Spleen (tissue), 7 donors: ENCODE measurements at regions not wholly inside any gene's neighbourhood (a gene's known extent, or its start where the extent isn't known, plus 50 kb on each side); places are given as distances from the start of the nearest gene placed in this dataset.

Source experiments
- POLR2AphosphoS5 ChIP-seq, 3 donors: sonication (generic); formaldehyde crosslinking; IDR thresholded peaks; one replicate each; pipeline ENCODE4 v1.5.1; 2017; ENCODE audit warnings: antibody characterized with exemption in 3 of 3
- TF ChIP-seq, protein P1 (sequence below), 11 experiments: fragments of 200-600 bp in 7 of 11; fragments of 450-650 bp in 4 of 11; sonication (generic) in 4 of 11; IDR thresholded peaks in 8 of 11; conservative IDR thresholded peaks in 3 of 11; 1 replicate in 7 of 11; 2 replicates in 4 of 11; pipeline versions ENCODE4 v1.4.0 to v1.8.0; 2016 to 2021; ENCODE audit warnings: antibody characterized with exemption in 11 of 11, inconsistent platforms in 4 of 11, mild to moderate bottlenecking in 1 of 11
- donor health status: DM: no; HTN: no; CAD: no; lungs with moderate emphysema.
- donor health status: DM: no; HTN: no; CAD: no.
- donor health status: DM: no; HTN: no; CAD: no.

DNA sequence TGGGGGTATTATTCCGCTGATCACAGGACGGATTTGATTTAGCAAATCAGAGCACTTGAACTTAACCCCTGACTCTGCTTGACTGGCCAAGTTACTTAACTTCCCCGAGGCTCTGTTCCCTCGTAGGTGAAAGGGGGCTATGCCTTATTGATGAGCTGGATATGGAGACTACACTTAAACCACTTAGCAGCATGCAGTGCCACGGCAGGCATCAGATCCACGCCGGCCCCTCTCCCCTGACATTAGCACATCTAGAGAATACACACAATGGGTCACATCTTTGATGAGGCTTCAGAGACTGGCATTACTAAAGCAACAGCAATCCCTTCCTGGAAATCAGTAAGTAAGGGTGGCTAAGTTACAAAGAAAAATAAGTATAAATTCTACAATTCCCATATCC lies 71.0 kb downstream of the ABCC12 start:
- TF ChIP-seq, protein P1, sequence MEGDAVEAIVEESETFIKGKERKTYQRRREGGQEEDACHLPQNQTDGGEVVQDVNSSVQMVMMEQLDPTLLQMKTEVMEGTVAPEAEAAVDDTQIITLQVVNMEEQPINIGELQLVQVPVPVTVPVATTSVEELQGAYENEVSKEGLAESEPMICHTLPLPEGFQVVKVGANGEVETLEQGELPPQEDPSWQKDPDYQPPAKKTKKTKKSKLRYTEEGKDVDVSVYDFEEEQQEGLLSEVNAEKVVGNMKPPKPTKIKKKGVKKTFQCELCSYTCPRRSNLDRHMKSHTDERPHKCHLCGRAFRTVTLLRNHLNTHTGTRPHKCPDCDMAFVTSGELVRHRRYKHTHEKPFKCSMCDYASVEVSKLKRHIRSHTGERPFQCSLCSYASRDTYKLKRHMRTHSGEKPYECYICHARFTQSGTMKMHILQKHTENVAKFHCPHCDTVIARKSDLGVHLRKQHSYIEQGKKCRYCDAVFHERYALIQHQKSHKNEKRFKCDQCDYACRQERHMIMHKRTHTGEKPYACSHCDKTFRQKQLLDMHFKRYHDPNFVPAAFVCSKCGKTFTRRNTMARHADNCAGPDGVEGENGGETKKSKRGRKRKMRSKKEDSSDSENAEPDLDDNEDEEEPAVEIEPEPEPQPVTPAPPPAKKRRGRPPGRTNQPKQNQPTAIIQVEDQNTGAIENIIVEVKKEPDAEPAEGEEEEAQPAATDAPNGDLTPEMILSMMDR (IDR thresholded peaks at IDR 0.05 in 8 of 11, conservative IDR thresholded peaks at IDR 0.05 in 3 of 11), result no peak
- TF ChIP-seq POLR2AphosphoS5 (IDR thresholded peaks at IDR 0.05), result no peak
